ENCODE measurements at regions not wholly inside any gene's neighbourhood (a gene's known extent, or its start where the extent isn't known, plus 50 kb on each side); places are given as distances from the start of the nearest gene placed in this dataset.

- H3K27ac ChIP-seq, result no peak overlapping the region
- TF ChIP-seq, protein P1, sequence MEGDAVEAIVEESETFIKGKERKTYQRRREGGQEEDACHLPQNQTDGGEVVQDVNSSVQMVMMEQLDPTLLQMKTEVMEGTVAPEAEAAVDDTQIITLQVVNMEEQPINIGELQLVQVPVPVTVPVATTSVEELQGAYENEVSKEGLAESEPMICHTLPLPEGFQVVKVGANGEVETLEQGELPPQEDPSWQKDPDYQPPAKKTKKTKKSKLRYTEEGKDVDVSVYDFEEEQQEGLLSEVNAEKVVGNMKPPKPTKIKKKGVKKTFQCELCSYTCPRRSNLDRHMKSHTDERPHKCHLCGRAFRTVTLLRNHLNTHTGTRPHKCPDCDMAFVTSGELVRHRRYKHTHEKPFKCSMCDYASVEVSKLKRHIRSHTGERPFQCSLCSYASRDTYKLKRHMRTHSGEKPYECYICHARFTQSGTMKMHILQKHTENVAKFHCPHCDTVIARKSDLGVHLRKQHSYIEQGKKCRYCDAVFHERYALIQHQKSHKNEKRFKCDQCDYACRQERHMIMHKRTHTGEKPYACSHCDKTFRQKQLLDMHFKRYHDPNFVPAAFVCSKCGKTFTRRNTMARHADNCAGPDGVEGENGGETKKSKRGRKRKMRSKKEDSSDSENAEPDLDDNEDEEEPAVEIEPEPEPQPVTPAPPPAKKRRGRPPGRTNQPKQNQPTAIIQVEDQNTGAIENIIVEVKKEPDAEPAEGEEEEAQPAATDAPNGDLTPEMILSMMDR (IDR thresholded peaks at IDR 0.05), result no peak
- no peak for DNase-seq (ENCODE audit: low spot score in 2 of 2)
- H3K36me3 ChIP-seq, result no peaks in the 10 kb centered on the region
- no peaks in the 10 kb centered on the region for H3K4me1 ChIP-seq
- no peak overlapping the region for H3K4me3 ChIP-seq
- H3K9me3 ChIP-seq, result no peaks in the 10 kb centered on the region
- intact Hi-C loops (cut with DNase I), result no loop called here
- no peaks in the 10 kb centered on the region for H3K27me3 ChIP-seq
Measured at GRCh38 chrX:40303256-40304077, 205.7 kb upstream of the BCOR start.

- H3K36me3 ChIP-seq, result no peaks in the 10 kb centered on the region
- TF ChIP-seq, protein P1 (IDR thresholded peaks at IDR 0.05), result no peak
- no peak overlapping the region for H3K27ac ChIP-seq
- no peaks in the 10 kb centered on the region for H3K27me3 ChIP-seq
- H3K9me3 ChIP-seq, result no peaks in the 10 kb centered on the region
- no peaks in the 10 kb centered on the region for H3K4me1 ChIP-seq
- intact Hi-C loops (cut with DNase I), result no loop called here
- no peak overlapping the region for H3K4me3 ChIP-seq
- DNase-seq (ENCODE audit: low spot score in 2 of 2), result no peak
Measured at GRCh38 chrX:40300286-40300890, 202.6 kb upstream of the BCOR start.

DNA sequence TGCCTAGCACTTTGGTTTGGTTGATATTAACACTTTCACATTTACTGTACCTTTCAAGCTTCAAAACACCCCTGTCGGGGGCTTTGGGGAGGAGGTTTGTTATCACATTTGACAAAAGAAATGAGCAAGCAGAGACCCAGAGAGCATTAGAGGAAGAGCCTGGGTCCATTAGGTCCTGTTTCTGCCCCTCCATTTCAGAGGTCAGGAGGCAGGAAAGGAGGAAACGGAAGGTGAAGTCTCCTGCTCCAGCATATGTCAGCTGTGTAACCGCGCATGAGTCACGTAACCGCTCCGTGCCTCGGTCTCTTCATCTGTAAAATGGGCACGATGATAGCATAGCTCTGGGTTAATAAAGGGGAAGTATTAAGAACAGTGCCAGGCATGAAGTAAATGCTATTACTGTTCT is 201.9 kb upstream of the BCOR start:
- Histone ChIP-seq H3K4me1 (no peaks in the 10 kb centered on the region), H3K9me3 (no peaks in the 10 kb centered on the region), H3K4me3 (no peak overlapping the region), H3K27me3 (no peaks in the 10 kb centered on the region), H3K27ac (no peak overlapping the region), H3K36me3 (no peaks in the 10 kb centered on the region)
- TF ChIP-seq, protein P1 (IDR thresholded peaks at IDR 0.05), result no peak
- DNase-seq (ENCODE audit: low spot score in 2 of 2), result no peak
- intact Hi-C loops (cut with DNase I), result no loop called here

- no peak overlapping the region for H3K27ac ChIP-seq
- TF ChIP-seq, protein P1 (IDR thresholded peaks at IDR 0.05), result peak in 2 of 3 experiments; percentile 8 to 16
- no peaks in the 10 kb centered on the region for H3K9me3 ChIP-seq
- intact Hi-C loops (cut with DNase I), result no loop called here
- H3K27me3 ChIP-seq, result no peaks in the 10 kb centered on the region
- no peak for DNase-seq (ENCODE audit: low spot score in 2 of 2)
- H3K36me3 ChIP-seq, result no peaks in the 10 kb centered on the region
- no peak overlapping the region for H3K4me3 ChIP-seq
- H3K4me1 ChIP-seq, result no peaks in the 10 kb centered on the region
Measured at GRCh38 chrX:40298572-40299479, 201.1 kb upstream of the BCOR start.

DNA sequence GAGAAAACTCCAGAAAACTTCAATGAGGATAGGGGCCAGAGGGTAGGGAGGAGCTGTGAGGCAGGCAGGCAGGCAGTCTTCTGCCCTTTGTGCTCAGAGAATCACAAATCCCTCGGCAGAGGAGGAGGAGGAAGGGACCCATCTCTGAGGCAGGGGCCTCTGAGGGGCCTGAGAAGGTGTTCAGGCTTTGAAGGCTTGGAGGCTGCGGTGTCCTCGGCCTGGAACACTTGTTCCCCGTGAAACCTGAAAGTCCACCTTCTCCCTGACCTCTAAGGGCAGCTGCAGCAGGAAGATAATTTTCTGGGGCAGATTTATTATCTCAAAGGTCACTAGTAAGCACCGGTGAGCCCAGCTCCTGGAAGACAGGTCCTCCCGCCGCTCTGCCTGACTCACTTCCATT is 200.3 kb upstream of the BCOR start:
- TF ChIP-seq, protein P1 (IDR thresholded peaks at IDR 0.05), result no peak
- H3K27ac ChIP-seq, result no peak overlapping the region
- no peaks in the 10 kb centered on the region for H3K27me3 ChIP-seq
- no peaks in the 10 kb centered on the region for H3K36me3 ChIP-seq
- H3K4me3 ChIP-seq, result no peak overlapping the region
- intact Hi-C loops (cut with DNase I), result no loop called here
- DNase-seq (ENCODE audit: low spot score in 2 of 2), result no peak
- H3K9me3 ChIP-seq, result no peaks in the 10 kb centered on the region
- no peaks in the 10 kb centered on the region for H3K4me1 ChIP-seq

Measured in ascending aorta (tissue), 2 donors.